Keratinocyte (primary cell): ENCODE measurements at regions not wholly inside any gene's neighbourhood (a gene's known extent, or its start where the extent isn't known, plus 50 kb on each side); places are given as distances from the start of the nearest gene placed in this dataset.

ENCODE experiments used
- CTCF ChIP-seq, 3 experiments: IDR thresholded peaks in 1 of 3; conservative IDR thresholded peaks in 1 of 3; optimal IDR thresholded peaks in 1 of 3; 2 replicates in 2 of 3; 3 replicates in 1 of 3; pipeline versions ENCODE3 to v1.5.1; 2011; ENCODE audit warnings: low read length in 3 of 3, mild to moderate bottlenecking in 3 of 3, moderate library complexity in 2 of 3, control low read depth in 1 of 3, inconsistent platforms in 1 of 3; ENCODE audit not compliant: insufficient read depth in 2 of 3; ENCODE audit errors: extremely low read depth in 1 of 3
- EZH2 ChIP-seq: IDR thresholded peaks from one replicate; pipeline ENCODE4 v1.6.1; 2012; ENCODE audit warnings: inconsistent platforms, mild to moderate bottlenecking, low read length, moderate library complexity

DNA sequence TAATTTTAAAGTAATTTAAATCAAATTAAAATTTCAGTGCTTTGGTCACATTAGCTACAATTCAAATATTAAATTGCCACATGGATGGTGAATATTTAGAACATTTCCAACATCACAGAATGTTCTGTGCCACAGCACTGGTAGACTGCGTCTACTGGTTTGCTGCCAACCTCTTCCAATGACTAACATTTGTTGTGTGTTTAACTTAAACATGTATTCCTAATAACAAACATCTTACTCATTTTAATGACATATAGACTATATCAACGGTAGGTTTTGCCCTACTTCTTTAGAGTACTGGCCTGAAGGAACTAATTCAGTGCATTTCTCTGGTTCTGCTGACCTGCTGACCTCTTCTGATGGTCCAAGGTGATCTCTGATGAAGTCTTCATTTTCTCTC is 157.6 kb downstream of the DCK start:
- TF ChIP-seq CTCF (optimal IDR thresholded peaks at IDR 0.05 in 1 of 3, IDR thresholded peaks at IDR 0.05 in 1 of 3, conservative IDR thresholded peaks at IDR 0.05 in 1 of 3; ENCODE audit: extremely low read depth in 1 of 3, insufficient read depth in 2 of 3, low read length in 3 of 3) (no peak), EZH2 (no peak)
